WTC11 (cell line): ENCODE measurements at regions not wholly inside any gene's neighbourhood (a gene's known extent, or its start where the extent isn't known, plus 50 kb on each side); places are given as distances from the start of the nearest gene placed in this dataset.

Source experiments
- ATAC-seq: fragments of 200-7000 bp; cut with Tn5 transposase; 2 replicates; pipeline ENCODE4 v1.10.0; 2021; ENCODE audit warnings: mild to moderate bottlenecking, moderate library complexity
- CTCF ChIA-PET: fragments of 300-600 bp; sonication (Branson Sonifier 250); formaldehyde crosslinking; loops from one replicate; lab custom pipeline; 2021; ENCODE audit warnings: antibody characterized with exemption; lab: Charles Lee
- POLR2A ChIA-PET: fragments of 350-600 bp; sonication (Branson Sonifier 250); formaldehyde crosslinking; loops from one replicate; lab custom pipeline; 2021; ENCODE audit warnings: antibody characterized with exemption; lab: Charles Lee
- DNase-seq: peaks from one replicate; pipeline ENCODE4 v3.0.0; 2021; ENCODE audit warnings: low spot score
- H3K27ac Mint-ChIP-seq: 2 replicates; pipeline ENCODE4 v1.8.0; 2021; ENCODE audit warnings: mixed read lengths
- H3K27me3 Mint-ChIP-seq: 2 replicates; pipeline ENCODE4 v1.8.0; 2021; ENCODE audit warnings: low read depth, mild to moderate bottlenecking, moderate library complexity, mixed read lengths
- H3K36me3 Mint-ChIP-seq: 2 replicates; pipeline ENCODE4 v1.8.0; 2021; ENCODE audit warnings: mixed read lengths
- H3K4me1 Mint-ChIP-seq: 2 replicates; pipeline ENCODE4 v1.8.0; 2022; ENCODE audit warnings: mixed read lengths
- H3K4me3 Mint-ChIP-seq: 2 replicates; pipeline ENCODE4 v1.8.0; 2021; ENCODE audit warnings: mild to moderate bottlenecking, moderate library complexity, mixed read lengths
- H3K9me3 Mint-ChIP-seq: 2 replicates; pipeline ENCODE4 v1.8.0; 2021; ENCODE audit warnings: mixed read lengths
- CREB1 ChIP-seq: sonication (generic); formaldehyde crosslinking; IDR thresholded peaks from 2 replicates; pipeline ENCODE4 v1.8.0; 2023; ENCODE audit warnings: mild to moderate bottlenecking, missing genetic modification reagents
- FOXP1 ChIP-seq: sonication (generic); formaldehyde crosslinking; IDR thresholded peaks from 2 replicates; pipeline ENCODE4 v1.8.0; 2022; ENCODE audit warnings: missing genetic modification reagents, mild to moderate bottlenecking, moderate library complexity, borderline replicate concordance
- NFYB ChIP-seq: sonication (generic); formaldehyde crosslinking; conservative IDR thresholded peaks from 2 replicates; pipeline ENCODE4 v1.8.0; 2022; ENCODE audit warnings: low read depth, missing genetic modification reagents
- NR2C2 ChIP-seq: sonication (generic); formaldehyde crosslinking; IDR thresholded peaks from 2 replicates; pipeline ENCODE4 v1.8.0; 2022; ENCODE audit warnings: mild to moderate bottlenecking, missing genetic modification reagents
- NR3C1 ChIP-seq: sonication (generic); formaldehyde crosslinking; conservative IDR thresholded peaks from 2 replicates; pipeline ENCODE4 v1.8.1; 2023; ENCODE audit warnings: low read depth, mild to moderate bottlenecking, missing genetic modification reagents
- ZNF396 ChIP-seq: fragments of 250-450 bp; sonication (Bioruptor Pico); IDR thresholded peaks from 2 replicates; pipeline ENCODE4 v1.8.0; 2021; ENCODE audit warnings: mild to moderate bottlenecking, moderate library complexity, borderline replicate concordance
- TF ChIP-seq, protein P1 (sequence below): sonication (generic); formaldehyde crosslinking; IDR thresholded peaks from 2 replicates; pipeline ENCODE4 v1.8.0; 2023; ENCODE audit warnings: mild to moderate bottlenecking, missing genetic modification reagents
- TF ChIP-seq, protein P2 (sequence below): sonication (generic); formaldehyde crosslinking; IDR thresholded peaks from 2 replicates; pipeline ENCODE4 v1.8.1; 2023; ENCODE audit warnings: mild to moderate bottlenecking, missing genetic modification reagents
- TF ChIP-seq, protein P3 (sequence below): fragments of 250-450 bp; sonication (Bioruptor Pico); IDR thresholded peaks from 2 replicates; pipeline ENCODE4 v1.9.0; 2021; ENCODE audit warnings: mild to moderate bottlenecking
- TF ChIP-seq, protein P4 (sequence below): fragments of 250-450 bp; sonication (Bioruptor Pico); IDR thresholded peaks from 2 replicates; pipeline ENCODE4 v1.9.0; 2021; ENCODE audit warnings: mild to moderate bottlenecking
- TF ChIP-seq, protein P5 (sequence below): sonication (generic); formaldehyde crosslinking; IDR thresholded peaks from 2 replicates; pipeline ENCODE4 v1.8.1; 2023; ENCODE audit warnings: mild to moderate bottlenecking, missing genetic modification reagents, moderate library complexity
- TF ChIP-seq, protein P6 (sequence below): sonication (generic); formaldehyde crosslinking; IDR thresholded peaks from 2 replicates; pipeline ENCODE4 v1.8.1; 2022; ENCODE audit warnings: low read depth, missing genetic modification reagents, borderline replicate concordance
- TF ChIP-seq, protein P7 (sequence below): sonication (generic); formaldehyde crosslinking; IDR thresholded peaks from 2 replicates; pipeline ENCODE4 v1.8.1; 2023; ENCODE audit warnings: mild to moderate bottlenecking, missing genetic modification reagents, borderline replicate concordance

DNA sequence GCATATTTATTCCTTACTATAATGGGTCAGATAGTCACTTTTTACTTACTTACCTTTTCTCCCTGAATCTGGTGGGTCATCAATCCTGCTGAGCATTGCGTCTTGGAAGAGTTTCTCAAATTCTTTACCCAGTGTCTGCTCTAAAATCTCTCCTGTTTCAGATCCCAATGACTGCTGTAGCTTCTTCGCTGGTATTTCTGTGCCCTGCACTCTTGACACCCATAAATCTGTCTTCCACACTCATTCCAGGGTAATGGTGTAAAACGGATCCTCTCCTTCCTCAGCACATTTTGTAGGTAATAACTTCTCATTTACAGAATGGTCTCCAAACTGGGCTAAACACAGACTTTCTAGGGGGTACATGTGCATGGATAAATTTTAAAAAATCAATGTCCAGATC is 407.4 kb downstream of the DMAC1 start (continued):
- TF ChIP-seq, protein P1, sequence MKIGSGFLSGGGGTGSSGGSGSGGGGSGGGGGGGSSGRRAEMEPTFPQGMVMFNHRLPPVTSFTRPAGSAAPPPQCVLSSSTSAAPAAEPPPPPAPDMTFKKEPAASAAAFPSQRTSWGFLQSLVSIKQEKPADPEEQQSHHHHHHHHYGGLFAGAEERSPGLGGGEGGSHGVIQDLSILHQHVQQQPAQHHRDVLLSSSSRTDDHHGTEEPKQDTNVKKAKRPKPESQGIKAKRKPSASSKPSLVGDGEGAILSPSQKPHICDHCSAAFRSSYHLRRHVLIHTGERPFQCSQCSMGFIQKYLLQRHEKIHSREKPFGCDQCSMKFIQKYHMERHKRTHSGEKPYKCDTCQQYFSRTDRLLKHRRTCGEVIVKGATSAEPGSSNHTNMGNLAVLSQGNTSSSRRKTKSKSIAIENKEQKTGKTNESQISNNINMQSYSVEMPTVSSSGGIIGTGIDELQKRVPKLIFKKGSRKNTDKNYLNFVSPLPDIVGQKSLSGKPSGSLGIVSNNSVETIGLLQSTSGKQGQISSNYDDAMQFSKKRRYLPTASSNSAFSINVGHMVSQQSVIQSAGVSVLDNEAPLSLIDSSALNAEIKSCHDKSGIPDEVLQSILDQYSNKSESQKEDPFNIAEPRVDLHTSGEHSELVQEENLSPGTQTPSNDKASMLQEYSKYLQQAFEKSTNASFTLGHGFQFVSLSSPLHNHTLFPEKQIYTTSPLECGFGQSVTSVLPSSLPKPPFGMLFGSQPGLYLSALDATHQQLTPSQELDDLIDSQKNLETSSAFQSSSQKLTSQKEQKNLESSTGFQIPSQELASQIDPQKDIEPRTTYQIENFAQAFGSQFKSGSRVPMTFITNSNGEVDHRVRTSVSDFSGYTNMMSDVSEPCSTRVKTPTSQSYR (CRISPR knock-in tag) = no peak
- TF ChIP-seq, protein P2, sequence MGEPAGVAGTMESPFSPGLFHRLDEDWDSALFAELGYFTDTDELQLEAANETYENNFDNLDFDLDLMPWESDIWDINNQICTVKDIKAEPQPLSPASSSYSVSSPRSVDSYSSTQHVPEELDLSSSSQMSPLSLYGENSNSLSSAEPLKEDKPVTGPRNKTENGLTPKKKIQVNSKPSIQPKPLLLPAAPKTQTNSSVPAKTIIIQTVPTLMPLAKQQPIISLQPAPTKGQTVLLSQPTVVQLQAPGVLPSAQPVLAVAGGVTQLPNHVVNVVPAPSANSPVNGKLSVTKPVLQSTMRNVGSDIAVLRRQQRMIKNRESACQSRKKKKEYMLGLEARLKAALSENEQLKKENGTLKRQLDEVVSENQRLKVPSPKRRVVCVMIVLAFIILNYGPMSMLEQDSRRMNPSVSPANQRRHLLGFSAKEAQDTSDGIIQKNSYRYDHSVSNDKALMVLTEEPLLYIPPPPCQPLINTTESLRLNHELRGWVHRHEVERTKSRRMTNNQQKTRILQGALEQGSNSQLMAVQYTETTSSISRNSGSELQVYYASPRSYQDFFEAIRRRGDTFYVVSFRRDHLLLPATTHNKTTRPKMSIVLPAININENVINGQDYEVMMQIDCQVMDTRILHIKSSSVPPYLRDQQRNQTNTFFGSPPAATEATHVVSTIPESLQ (CRISPR knock-in tag) = no peak
- TF ChIP-seq NR2C2 (CRISPR knock-in tag) (no peak), NR3C1 (CRISPR knock-in tag) (no peak), FOXP1 (CRISPR knock-in tag) (no peak)
- TF ChIP-seq, protein P3, sequence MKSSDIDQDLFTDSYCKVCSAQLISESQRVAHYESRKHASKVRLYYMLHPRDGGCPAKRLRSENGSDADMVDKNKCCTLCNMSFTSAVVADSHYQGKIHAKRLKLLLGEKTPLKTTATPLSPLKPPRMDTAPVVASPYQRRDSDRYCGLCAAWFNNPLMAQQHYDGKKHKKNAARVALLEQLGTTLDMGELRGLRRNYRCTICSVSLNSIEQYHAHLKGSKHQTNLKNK = no peak

DNA sequence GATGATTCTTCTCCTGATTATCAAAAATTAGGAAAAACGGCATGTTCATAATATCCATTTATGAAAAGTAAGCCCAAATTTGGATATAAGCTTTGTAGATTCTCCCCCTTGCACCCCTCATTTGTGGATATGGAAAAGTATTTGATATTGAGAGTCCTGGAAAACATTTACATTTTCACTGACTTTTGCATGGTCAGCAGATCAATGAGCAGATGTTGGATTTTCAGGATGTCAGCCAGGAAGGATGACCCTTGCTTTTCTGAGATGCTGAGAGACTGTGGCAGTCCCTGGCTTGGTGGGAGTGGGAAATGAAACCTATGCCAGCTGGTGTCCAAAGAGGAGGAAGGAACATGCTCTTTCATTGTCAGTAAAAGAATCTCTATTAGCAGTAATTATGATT is 410.8 kb downstream of the DMAC1 start:
- no peaks in the 10 kb centered on the region for H3K4me1 Mint-ChIP-seq
- H3K4me3 Mint-ChIP-seq = no peak overlapping the region
- H3K9me3 Mint-ChIP-seq = no peaks in the 10 kb centered on the region
- ATAC-seq (no peak), DNase-seq (no peak)
- no peak overlapping the region for H3K27ac Mint-ChIP-seq
- ChIA-PET POLR2A (no interaction called here), CTCF (interaction anchor here (2.0 kb wide), 1 partner anchor 28 kb away, joined by 8 read pairs; no protein-coding TSS in a partner anchor)
- TF ChIP-seq ZNF396 (CRISPR knock-in tag) (no peak), CREB1 (CRISPR knock-in tag) (no peak), NFYB (CRISPR knock-in tag) (no peak)
- TF ChIP-seq, protein P4, sequence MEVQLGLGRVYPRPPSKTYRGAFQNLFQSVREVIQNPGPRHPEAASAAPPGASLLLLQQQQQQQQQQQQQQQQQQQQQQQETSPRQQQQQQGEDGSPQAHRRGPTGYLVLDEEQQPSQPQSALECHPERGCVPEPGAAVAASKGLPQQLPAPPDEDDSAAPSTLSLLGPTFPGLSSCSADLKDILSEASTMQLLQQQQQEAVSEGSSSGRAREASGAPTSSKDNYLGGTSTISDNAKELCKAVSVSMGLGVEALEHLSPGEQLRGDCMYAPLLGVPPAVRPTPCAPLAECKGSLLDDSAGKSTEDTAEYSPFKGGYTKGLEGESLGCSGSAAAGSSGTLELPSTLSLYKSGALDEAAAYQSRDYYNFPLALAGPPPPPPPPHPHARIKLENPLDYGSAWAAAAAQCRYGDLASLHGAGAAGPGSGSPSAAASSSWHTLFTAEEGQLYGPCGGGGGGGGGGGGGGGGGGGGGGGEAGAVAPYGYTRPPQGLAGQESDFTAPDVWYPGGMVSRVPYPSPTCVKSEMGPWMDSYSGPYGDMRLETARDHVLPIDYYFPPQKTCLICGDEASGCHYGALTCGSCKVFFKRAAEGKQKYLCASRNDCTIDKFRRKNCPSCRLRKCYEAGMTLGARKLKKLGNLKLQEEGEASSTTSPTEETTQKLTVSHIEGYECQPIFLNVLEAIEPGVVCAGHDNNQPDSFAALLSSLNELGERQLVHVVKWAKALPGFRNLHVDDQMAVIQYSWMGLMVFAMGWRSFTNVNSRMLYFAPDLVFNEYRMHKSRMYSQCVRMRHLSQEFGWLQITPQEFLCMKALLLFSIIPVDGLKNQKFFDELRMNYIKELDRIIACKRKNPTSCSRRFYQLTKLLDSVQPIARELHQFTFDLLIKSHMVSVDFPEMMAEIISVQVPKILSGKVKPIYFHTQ (CRISPR knock-in tag) = no peak
- TF ChIP-seq, protein P1 (CRISPR knock-in tag) = no peak
- TF ChIP-seq, protein P5, sequence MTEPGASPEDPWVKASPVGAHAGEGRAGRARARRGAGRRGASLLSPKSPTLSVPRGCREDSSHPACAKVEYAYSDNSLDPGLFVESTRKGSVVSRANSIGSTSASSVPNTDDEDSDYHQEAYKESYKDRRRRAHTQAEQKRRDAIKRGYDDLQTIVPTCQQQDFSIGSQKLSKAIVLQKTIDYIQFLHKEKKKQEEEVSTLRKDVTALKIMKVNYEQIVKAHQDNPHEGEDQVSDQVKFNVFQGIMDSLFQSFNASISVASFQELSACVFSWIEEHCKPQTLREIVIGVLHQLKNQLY (CRISPR knock-in tag) = no peak
- TF ChIP-seq, protein P6, sequence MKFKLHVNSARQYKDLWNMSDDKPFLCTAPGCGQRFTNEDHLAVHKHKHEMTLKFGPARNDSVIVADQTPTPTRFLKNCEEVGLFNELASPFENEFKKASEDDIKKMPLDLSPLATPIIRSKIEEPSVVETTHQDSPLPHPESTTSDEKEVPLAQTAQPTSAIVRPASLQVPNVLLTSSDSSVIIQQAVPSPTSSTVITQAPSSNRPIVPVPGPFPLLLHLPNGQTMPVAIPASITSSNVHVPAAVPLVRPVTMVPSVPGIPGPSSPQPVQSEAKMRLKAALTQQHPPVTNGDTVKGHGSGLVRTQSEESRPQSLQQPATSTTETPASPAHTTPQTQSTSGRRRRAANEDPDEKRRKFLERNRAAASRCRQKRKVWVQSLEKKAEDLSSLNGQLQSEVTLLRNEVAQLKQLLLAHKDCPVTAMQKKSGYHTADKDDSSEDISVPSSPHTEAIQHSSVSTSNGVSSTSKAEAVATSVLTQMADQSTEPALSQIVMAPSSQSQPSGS (CRISPR knock-in tag) = no peak
- TF ChIP-seq, protein P7, sequence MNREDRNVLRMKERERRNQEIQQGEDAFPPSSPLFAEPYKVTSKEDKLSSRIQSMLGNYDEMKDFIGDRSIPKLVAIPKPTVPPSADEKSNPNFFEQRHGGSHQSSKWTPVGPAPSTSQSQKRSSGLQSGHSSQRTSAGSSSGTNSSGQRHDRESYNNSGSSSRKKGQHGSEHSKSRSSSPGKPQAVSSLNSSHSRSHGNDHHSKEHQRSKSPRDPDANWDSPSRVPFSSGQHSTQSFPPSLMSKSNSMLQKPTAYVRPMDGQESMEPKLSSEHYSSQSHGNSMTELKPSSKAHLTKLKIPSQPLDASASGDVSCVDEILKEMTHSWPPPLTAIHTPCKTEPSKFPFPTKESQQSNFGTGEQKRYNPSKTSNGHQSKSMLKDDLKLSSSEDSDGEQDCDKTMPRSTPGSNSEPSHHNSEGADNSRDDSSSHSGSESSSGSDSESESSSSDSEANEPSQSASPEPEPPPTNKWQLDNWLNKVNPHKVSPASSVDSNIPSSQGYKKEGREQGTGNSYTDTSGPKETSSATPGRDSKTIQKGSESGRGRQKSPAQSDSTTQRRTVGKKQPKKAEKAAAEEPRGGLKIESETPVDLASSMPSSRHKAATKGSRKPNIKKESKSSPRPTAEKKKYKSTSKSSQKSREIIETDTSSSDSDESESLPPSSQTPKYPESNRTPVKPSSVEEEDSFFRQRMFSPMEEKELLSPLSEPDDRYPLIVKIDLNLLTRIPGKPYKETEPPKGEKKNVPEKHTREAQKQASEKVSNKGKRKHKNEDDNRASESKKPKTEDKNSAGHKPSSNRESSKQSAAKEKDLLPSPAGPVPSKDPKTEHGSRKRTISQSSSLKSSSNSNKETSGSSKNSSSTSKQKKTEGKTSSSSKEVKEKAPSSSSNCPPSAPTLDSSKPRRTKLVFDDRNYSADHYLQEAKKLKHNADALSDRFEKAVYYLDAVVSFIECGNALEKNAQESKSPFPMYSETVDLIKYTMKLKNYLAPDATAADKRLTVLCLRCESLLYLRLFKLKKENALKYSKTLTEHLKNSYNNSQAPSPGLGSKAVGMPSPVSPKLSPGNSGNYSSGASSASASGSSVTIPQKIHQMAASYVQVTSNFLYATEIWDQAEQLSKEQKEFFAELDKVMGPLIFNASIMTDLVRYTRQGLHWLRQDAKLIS (CRISPR knock-in tag) = no peak
- no peaks in the 10 kb centered on the region for H3K36me3 Mint-ChIP-seq
- H3K27me3 Mint-ChIP-seq = no peaks in the 10 kb centered on the region
